GM03348 (cell line): ENCODE measurements at regions not wholly inside any gene's neighbourhood (a gene's known extent, or its start where the extent isn't known, plus 50 kb on each side); places are given as distances from the start of the nearest gene placed in this dataset.

ENCODE experiments used
- DNase-seq: peaks from one replicate; pipeline ENCODE4 v3.0.0; 2012; ENCODE audit warnings: low spot score

DNA sequence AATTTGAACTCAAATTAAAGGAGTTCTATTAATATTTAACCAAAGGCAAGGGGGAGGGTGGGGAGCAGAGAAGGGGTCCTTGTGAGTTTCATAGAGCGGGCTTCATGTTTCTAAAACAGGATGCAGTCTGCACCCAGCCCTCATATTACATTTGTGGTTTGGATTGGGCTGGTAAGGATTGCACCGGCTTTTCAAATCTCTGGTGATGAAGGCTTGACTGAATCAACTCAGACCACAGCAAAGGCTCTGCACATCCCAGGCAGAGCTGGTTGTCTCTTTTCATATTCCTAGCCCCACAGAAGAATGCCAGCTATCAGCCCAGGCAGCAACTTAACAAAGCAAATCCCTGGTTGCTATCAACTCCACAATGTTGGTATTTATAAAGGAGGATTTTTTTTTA, 1221.4 kb downstream of the VRK1 start:
- DNase-seq: no peak

- no peak for DNase-seq
These were observed 1225.6 kb downstream of the VRK1 start for GRCh38 chr14:98022541-98023520.

DNA sequence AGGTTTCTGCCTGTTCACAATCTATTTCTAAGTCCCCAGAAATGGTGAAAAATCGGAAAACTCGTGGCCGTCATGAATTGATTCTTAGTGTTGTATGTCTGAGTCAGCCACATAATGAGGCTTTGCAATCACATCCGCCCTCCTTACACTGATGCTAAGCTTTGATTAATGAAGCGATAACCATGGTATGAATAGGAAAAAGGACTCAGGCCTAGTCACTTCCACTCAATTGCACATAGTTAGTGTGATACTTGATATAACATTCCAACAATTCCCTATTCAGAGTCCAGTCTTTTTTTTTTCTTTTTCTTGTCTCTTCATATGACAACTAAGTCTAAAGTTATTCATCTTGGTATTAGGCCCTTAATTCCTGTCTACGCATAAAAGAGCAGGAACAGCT, 1231.0 kb downstream of the VRK1 start:
- DNase-seq: no peak

DNA sequence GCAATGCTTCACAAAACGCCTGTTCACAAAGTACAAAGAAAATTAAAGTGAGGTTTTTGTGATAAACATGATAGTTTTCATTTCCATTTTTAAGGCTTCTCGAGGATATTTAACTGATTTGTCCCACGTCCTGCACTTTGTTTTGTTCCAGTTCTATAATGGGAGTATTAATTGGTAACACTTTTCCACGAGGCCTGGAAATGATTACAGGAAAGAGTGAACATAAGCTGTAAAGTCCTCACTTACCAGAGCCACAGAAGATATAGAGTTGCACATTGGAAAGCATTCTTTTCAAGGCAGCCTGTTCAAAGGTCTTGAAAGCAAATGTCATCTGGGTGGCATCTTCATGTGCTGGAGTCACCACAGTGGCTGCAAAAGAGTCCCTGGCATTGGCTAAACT, 1236.6 kb downstream of the BCL11B start:
- no peak for DNase-seq

- no peak for DNase-seq
These were observed 1234.2 kb downstream of the BCL11B start for GRCh38 chr14:98037831-98038230.

DNA sequence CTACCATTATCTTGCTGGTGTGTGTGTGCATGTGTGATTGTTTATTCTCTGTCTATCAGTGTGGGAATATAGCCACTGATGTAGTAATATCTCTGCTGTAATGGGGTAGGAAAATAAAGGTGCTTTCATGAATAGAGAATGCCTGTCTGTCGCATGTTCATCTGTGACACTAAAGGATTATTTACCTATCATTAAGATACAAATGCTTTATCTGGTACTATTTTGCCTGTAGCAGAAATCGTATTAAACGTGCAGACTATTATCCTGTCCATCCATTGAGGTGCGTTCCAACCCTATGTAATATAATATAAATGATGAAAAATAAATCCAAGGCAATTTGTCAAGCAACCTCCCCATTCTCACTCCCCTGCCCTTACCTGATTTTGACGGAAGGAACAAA, 1215.1 kb downstream of the BCL11B start:
- DNase-seq: no peak

DNA sequence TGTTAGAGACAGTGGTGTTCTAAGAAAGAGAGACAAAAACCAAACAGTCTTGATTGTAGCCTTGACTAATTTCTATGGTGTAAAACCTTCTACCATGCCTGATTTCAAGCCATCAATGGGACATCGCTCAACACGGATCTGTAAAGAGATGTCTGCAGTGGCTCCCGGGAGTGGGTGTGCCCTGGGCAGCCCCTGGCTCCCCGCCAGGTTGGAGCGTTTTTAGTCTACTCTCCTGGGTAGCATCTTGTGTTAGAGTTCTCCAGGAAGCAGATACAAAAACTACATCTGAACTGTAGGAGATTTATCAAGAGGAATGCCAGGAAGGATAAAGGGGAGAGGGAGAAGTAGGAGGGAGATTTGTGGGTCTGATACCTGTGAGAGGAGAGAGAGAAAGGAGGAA, 1212.9 kb downstream of the BCL11B start:
- no peak for DNase-seq

DNA sequence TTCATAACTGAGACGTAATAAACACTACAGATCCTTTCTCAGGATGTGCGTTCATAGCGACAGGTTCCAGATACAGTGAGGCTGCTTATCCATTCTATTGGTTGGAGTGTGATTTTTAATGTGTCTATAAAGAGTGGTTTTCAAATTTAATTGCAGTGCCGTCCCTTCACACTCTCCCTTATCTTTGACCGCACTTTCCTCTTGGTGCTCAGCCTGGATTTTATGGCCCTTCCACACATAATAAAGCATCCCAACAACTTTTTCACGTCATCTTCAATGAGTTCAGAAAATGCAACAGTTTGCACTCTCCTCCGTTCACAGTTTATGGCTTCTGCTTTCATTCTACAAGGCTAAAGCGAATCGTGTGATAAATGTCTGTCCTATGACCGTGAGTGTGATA, 1209.9 kb downstream of the BCL11B start:
- DNase-seq: no peak

- no peak for DNase-seq
These were observed 1202.3 kb downstream of the BCL11B start for GRCh38 chr14:98069712-98070171.

DNA sequence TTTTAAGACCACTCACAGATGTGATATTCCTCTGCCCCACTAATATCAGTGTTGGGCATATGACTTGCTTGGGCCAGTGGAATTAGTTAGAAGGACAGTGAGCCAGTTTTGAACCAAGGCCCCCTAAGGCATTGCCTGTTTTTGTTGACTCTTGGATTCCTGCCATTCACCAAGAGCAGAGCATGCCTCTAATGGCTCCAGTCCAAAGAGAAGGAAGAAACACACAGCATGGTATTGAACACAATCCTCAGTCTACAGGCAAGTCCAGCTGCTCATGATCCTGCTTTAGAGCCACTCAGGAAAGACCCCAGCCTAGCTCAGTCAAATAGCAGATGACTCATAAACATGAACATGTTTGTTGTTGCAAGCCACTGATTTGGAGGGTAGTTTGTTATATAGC, 1201.5 kb downstream of the BCL11B start:
- no peak for DNase-seq

DNA sequence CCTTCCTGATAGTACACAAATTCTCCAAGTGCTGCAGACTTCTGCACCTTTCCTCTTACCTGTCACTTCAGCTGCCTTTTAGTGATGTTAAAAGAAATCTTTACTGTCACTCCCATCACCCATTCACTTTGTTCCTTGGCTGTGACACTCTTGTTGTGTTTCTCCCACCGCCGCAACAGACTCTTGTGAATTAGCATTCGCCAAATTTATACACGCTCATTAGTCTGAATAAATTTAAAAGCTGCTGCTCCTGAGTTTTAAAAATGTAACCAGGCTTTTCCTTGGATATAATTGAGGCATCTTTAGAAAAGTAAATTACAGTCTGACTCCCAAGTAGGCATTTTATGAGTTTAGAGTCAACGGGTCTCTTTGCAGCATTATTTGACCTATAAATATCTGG, 1197.9 kb downstream of the BCL11B start:
- DNase-seq: no peak

- no peak for DNase-seq
These were observed 1194.8 kb downstream of the BCL11B start for GRCh38 chr14:98077176-98077575.

- no peak for DNase-seq
These were observed 1189.2 kb downstream of the BCL11B start for GRCh38 chr14:98082833-98083232.

GRCh38 chr14:98085751-98086150, 1186.2 kb downstream of the BCL11B start:
- DNase-seq: no peak

GRCh38 chr14:98093111-98093510, 1178.9 kb downstream of the BCL11B start:
- no peak for DNase-seq

- no peak for DNase-seq
These were observed 1172.5 kb downstream of the BCL11B start for GRCh38 chr14:98099527-98099926.

- DNase-seq: no peak
These were observed 1170.7 kb downstream of the BCL11B start for GRCh38 chr14:98101323-98101722.

DNA sequence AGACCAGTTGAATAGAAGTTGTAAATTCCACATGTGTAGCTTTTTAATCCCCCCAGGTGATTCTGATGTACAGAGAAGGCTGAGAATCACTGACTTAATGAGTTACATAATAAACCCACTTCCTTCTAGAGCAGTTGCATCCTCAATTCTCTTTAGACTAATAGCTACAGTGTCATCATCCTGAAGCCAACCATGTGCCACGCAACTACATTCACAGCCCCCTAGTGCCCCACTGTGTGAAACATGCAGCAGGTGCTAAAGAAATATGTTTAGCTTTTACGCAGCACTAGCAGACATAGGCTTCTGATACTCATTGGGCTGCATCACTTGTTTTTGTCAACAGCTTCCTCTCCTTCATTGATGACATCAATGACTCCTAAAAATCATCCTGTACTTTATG, 1168.3 kb downstream of the BCL11B start:
- no peak for DNase-seq

- no peak for DNase-seq
These were observed 1162.7 kb downstream of the BCL11B start for GRCh38 chr14:98109326-98109725.

DNA sequence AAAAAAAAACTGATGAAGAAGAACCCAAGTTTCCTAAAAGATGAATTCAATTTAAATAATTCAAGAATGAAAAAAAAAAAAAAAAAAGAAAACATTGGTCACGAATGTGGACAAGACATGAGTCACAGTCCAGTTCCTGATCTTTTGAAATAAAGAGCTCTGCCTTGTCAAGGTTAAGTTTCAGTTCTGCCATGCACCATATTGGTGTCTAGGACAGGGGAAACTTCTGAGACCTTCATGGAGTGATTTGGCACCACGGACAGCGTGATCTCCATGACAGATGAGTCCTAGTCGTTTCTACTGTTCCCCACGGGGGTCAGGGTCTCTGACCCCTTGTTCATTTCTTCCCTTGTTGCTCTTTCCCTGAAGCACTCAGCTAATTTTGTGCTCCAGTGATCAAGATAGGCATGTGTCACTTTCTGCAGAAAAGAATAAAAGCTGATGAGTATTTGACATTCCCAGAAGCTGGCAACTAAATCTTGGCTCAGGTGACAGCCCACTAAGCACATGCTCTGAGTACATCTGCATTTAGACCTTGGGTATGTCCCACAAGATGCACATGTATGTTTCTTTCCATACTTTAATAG, 1159.7 kb downstream of the BCL11B start:
- DNase-seq: no peak

- no peak for DNase-seq
These were observed 1157.7 kb downstream of the BCL11B start for GRCh38 chr14:98114122-98114895.

GRCh38 chr14:98114946-98115345, 1157.1 kb downstream of the BCL11B start:
- DNase-seq: no peak

DNA sequence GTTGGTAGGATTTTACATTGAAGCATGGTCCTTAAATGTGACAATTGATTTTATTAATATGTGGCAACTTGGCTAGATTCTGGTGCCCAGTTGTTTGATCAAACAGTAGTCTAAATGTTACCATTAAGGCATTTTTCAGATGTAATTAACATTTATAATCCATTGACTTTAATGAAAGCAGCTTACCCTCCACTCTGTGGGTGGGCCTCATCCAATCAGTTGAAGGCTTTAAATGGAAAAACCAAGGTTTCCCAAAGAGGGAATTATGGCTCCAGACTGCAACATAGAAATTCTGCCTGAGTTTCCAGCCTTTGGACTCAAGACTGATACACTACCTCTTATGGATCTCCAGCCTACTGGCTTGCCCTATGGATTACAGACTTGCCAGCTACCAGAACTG, 1153.2 kb downstream of the BCL11B start:
- DNase-seq: no peak
